ENCODE measurements at regions not wholly inside any gene's neighbourhood (a gene's known extent, or its start where the extent isn't known, plus 50 kb on each side); places are given as distances from the start of the nearest gene placed in this dataset.

- DNase-seq: no peak
These were observed 97.8 kb downstream of the AQP9 start for GRCh38 chr15:58235961-58236360.

GRCh38 chr15:58240191-58240932 is 102.2 kb downstream of the AQP9 start:
- no peak for DNase-seq

- DNase-seq: no peak
These were observed 103.7 kb downstream of the AQP9 start for GRCh38 chr15:58241872-58242271.

GRCh38 chr15:58243070-58243469 is 104.9 kb downstream of the AQP9 start:
- no peak for DNase-seq

- no peak for DNase-seq
These were observed 106.4 kb downstream of the AQP9 start for GRCh38 chr15:58244536-58244935.

GRCh38 chr15:58246041-58246440 is 107.9 kb downstream of the AQP9 start:
- DNase-seq: no peak

GRCh38 chr15:58247855-58248842 is 110.0 kb downstream of the AQP9 start:
- no peak for DNase-seq

GRCh38 chr15:58249646-58250312 is 111.6 kb downstream of the AQP9 start:
- no peak for DNase-seq

- DNase-seq: no peak
These were observed 114.6 kb downstream of the AQP9 start for GRCh38 chr15:58252586-58253323.

GRCh38 chr15:58257776-58258325 is 119.7 kb downstream of the AQP9 start:
- no peak for DNase-seq

GRCh38 chr15:58258501-58259292 is 120.5 kb downstream of the AQP9 start:
- DNase-seq: no peak

- DNase-seq: no peak
These were observed 122.1 kb downstream of the AQP9 start for GRCh38 chr15:58260205-58260724.

GRCh38 chr15:58260725-58261267 is 122.6 kb downstream of the AQP9 start:
- DNase-seq: no peak

- DNase-seq: no peak
These were observed 123.2 kb downstream of the AQP9 start for GRCh38 chr15:58261368-58261767.

- no peak for DNase-seq
These were observed 126.1 kb downstream of the AQP9 start for GRCh38 chr15:58264053-58264971.

GRCh38 chr15:58267051-58267450 is 128.9 kb downstream of the AQP9 start:
- no peak for DNase-seq

- no peak for DNase-seq
These were observed 130.6 kb downstream of the AQP9 start for GRCh38 chr15:58268746-58269267.

GRCh38 chr15:58269455-58270414 is 131.6 kb downstream of the AQP9 start:
- DNase-seq: no peak

Data from skin of body (tissue), 1 donor.